ENCODE measurements at regions not wholly inside any gene's neighbourhood (a gene's known extent, or its start where the extent isn't known, plus 50 kb on each side); places are given as distances from the start of the nearest gene placed in this dataset.

DNA sequence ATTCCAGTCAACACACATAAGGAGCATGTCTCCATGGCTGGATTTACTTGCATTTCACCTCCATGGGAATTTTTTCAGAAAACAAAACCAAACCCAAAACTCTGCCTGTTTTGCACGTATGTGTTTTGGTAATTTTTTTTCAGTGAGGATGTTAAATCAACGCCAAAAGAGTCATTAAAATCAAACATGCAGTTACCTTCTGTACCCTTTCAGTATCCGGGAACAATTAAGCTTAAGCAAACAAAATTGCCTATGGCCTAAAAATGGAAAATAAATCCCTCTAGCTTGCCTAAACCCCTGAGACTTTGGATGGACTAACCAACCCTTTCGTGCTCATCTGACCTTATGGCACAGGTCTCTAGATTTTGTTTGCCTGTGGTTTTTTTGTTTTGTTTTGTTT, 209.2 kb upstream of the KLF4 start:
- no peak overlapping the region for H3K4me3 ChIP-seq (ENCODE audit: low read depth, low read length)
- DNase-seq (ENCODE audit: low read depth), result no peak
- in situ Hi-C loops (cut with HindIII; ENCODE audit: low sequenced_read_pairs), result no loop called here
- TF ChIP-seq, protein P1, sequence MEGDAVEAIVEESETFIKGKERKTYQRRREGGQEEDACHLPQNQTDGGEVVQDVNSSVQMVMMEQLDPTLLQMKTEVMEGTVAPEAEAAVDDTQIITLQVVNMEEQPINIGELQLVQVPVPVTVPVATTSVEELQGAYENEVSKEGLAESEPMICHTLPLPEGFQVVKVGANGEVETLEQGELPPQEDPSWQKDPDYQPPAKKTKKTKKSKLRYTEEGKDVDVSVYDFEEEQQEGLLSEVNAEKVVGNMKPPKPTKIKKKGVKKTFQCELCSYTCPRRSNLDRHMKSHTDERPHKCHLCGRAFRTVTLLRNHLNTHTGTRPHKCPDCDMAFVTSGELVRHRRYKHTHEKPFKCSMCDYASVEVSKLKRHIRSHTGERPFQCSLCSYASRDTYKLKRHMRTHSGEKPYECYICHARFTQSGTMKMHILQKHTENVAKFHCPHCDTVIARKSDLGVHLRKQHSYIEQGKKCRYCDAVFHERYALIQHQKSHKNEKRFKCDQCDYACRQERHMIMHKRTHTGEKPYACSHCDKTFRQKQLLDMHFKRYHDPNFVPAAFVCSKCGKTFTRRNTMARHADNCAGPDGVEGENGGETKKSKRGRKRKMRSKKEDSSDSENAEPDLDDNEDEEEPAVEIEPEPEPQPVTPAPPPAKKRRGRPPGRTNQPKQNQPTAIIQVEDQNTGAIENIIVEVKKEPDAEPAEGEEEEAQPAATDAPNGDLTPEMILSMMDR (IDR thresholded peaks at IDR 0.05; ENCODE audit: low read depth, low read length, missing control alignments), result no peak

DNA sequence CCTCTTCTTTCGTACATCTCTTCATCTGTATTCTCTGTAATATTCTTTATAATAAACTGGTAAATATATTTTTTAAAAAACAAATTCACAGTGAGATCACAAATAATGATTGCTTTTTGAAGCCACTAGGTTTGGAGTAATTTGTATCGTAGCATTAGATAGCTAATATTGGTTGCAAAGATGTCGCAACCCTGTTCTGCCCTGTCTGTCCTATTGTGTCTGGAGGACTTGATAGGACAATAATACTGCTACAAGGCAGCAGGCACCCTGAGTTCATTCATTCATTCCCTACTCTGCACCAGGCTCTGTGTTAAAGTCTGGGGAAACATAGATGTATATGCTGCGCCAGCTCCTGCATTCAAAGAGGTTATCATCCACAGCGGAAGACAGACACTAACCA, 206.7 kb upstream of the KLF4 start:
- TF ChIP-seq, protein P1 (IDR thresholded peaks at IDR 0.05; ENCODE audit: low read depth, low read length, missing control alignments), result no peak
- no peak overlapping the region for H3K4me3 ChIP-seq (ENCODE audit: low read depth, low read length)
- no peak for DNase-seq (ENCODE audit: low read depth)
- in situ Hi-C loops (cut with HindIII; ENCODE audit: low sequenced_read_pairs), result no loop called here

DNA sequence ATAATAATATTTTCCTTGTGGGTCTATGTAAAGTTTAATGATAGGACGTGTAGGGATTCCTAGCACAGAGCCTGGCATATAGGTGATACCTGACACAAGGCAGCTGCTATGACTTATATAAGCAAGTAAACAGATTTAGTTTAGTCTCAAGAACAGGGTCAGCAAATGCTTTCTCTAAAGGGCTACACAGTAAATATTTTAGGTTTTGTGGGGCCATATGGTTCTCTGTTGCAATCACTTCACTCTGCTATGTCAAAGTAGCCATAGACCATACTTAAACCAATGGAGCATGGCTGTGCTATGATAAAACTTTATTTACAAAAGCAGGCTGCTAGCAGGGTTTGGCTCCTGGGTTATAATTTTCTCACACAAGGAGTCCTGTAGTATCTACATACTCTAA, 204.8 kb upstream of the KLF4 start:
- TF ChIP-seq, protein P1 (IDR thresholded peaks at IDR 0.05; ENCODE audit: low read depth, low read length, missing control alignments), result no peak
- DNase-seq (ENCODE audit: low read depth), result no peak
- in situ Hi-C loops (cut with HindIII; ENCODE audit: low sequenced_read_pairs), result no loop called here
- H3K4me3 ChIP-seq (ENCODE audit: low read depth, low read length), result no peak overlapping the region

DNA sequence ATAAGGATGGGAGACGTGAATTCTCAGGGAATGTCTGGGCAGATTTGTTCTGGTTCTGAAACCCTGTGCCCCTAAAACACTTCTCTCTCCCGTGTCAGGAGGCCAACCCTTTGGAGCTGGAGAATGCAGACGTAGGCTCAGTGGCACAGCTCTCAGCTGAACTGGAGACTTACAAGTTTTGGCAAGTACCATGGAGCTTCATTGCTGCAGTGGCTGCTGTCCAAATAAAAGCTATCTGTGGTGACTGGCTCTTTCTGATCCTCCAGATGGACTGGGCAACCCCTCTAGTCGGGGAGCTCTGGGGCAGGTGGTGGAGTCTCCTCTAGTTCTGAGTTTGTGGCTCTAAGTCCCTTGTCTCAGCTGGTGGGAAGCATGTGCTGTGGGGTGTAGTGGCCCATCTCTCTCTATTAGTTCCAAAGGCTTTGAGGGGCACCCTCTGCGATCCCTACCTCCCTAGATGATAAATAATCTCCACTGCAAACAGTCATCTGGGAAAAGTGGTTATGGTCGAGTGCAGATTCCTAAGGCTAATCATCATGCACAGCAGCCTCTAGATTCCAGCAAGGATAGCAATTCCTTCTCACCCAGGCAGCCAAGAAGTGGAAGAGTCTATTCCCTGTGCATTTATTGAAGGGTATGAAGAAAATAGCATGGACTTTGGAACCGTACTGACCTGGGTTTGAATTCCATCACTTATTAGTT, 204.2 kb upstream of the KLF4 start:
- H3K4me3 ChIP-seq (ENCODE audit: low read depth, low read length), result no peak overlapping the region
- DNase-seq (ENCODE audit: low read depth), result no peak
- in situ Hi-C loops (cut with HindIII; ENCODE audit: low sequenced_read_pairs), result no loop called here
- TF ChIP-seq, protein P1 (IDR thresholded peaks at IDR 0.05; ENCODE audit: low read depth, low read length, missing control alignments), result no peak

DNA sequence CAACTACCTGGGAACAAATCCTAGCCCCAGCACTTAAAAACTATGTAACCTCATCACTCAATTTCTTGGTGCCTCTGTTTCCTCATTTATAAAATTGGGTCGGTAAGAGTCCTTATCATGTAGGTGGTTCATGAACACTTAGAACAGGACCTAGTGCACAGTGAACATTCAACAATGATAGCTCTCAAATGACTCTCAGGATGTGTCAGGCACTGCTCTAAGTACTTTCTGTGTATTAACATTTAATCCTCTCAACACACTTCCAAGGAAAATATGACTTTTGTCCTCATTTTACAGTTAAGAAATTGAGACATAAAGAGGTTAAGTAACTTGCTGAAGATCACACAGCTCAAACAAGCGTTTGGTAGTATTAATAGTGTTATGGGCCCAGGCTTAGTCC, 202.1 kb upstream of the KLF4 start:
- TF ChIP-seq, protein P1 (IDR thresholded peaks at IDR 0.05; ENCODE audit: low read depth, low read length, missing control alignments), result no peak
- in situ Hi-C loops (cut with HindIII; ENCODE audit: low sequenced_read_pairs), result no loop called here
- DNase-seq (ENCODE audit: low read depth), result no peak
- H3K4me3 ChIP-seq (ENCODE audit: low read depth, low read length), result no peak overlapping the region

DNA sequence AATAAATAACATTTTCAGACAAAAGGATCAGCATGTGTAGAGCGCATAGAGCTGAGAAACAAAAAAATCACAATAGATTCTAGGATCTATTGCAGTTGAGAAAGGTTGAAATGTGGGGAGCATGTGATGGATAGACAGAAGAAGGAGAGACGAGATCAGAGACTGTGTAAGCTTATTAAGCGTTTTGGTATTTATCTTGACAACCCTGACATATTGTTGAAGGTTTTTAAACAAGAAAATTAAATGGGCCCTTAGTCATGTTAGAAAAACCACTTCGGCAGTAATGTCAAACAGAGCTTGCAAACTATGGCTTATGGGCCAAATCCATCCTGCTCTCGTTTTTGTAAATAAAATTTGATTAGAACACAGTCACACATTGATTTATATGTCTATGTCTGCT, 200.5 kb upstream of the KLF4 start:
- H3K4me3 ChIP-seq (ENCODE audit: low read depth, low read length), result no peak overlapping the region
- TF ChIP-seq, protein P1 (IDR thresholded peaks at IDR 0.05; ENCODE audit: low read depth, low read length, missing control alignments), result no peak
- DNase-seq (ENCODE audit: low read depth), result no peak
- in situ Hi-C loops (cut with HindIII; ENCODE audit: low sequenced_read_pairs), result no loop called here

All from astrocyte of the cerebellum (primary cell).